ENCODE measurements at regions not wholly inside any gene's neighbourhood (a gene's known extent, or its start where the extent isn't known, plus 50 kb on each side); places are given as distances from the start of the nearest gene placed in this dataset.

DNA sequence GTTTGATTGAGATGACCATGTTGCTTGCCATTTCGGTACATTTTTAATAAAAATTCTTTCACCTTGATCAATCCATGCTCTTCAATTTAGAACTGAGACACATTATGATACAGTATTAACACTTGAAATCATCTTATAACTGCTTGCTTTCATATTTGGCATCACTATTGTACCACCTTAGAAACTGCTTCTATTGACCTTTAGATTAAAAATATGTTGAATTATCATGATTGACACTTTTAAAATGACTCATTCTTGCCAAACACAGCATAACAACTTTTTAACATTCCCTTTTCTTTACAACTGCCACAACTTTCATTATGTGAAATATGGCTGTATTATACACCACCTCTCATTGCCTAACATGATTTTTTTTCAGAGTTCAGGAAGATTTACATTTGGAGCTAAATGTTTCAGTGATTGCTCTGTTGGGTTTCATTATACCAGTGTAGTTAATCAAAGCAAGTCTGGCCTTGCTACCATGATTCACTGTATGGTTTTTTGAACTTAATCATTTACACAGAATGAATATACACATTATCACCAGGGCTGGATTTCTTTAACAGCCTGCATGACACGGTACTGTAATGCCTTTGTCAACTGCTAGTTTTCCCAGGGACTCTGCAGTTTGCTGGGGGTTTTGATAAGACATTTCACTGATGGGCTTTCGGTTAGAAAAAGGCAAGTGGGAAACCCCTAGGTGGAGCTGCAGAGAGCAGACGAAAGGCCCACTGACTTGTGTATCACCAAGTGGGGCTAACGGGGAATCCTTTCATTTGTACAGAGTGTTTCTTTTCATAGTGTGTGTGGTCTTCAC is 93.6 kb upstream of the TLE4 start:
- Histone ChIP-seq H3K9me3 (no peaks in the 10 kb centered on the region), H3K36me3 (no peaks in the 10 kb centered on the region), H3K4me3 (no peak overlapping the region), H3K27ac (no peak overlapping the region), H3K27me3 (no peaks in the 10 kb centered on the region), H3K4me1 (no peaks in the 10 kb centered on the region)
- ATAC-seq (no peak), DNase-seq (peak in 1 of 4 donors; percentile 11)
- intact Hi-C loops (cut with DNase I): no loop called here
- TF ChIP-seq, protein P1, sequence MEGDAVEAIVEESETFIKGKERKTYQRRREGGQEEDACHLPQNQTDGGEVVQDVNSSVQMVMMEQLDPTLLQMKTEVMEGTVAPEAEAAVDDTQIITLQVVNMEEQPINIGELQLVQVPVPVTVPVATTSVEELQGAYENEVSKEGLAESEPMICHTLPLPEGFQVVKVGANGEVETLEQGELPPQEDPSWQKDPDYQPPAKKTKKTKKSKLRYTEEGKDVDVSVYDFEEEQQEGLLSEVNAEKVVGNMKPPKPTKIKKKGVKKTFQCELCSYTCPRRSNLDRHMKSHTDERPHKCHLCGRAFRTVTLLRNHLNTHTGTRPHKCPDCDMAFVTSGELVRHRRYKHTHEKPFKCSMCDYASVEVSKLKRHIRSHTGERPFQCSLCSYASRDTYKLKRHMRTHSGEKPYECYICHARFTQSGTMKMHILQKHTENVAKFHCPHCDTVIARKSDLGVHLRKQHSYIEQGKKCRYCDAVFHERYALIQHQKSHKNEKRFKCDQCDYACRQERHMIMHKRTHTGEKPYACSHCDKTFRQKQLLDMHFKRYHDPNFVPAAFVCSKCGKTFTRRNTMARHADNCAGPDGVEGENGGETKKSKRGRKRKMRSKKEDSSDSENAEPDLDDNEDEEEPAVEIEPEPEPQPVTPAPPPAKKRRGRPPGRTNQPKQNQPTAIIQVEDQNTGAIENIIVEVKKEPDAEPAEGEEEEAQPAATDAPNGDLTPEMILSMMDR (IDR thresholded peaks at IDR 0.05): no peak

DNA sequence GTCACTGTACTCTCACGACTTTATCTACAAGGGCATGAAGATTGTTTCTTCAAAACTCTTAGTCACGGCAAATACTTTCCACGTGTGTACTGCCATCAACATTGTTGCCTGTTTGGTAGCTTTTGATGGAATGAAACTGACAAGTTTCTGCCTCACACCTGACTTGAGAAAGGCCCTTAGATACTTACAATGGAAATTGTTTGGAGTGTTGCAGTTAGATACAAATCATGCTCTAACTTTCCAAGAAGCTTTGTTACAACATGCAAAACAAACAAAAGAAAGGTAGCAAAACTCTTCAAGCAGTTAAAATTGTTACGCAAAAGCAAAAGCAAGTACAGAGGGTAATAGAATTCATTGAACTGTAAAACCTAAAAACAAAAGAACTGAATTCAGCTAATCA is 91.1 kb upstream of the TLE4 start:
- no peak overlapping the region for H3K4me3 ChIP-seq
- intact Hi-C loops (cut with DNase I): no loop called here
- TF ChIP-seq, protein P1 (IDR thresholded peaks at IDR 0.05): no peak
- H3K27ac ChIP-seq: no peak overlapping the region
- H3K36me3 ChIP-seq: no peaks in the 10 kb centered on the region
- H3K9me3 ChIP-seq: no peaks in the 10 kb centered on the region
- H3K4me1 ChIP-seq: no peaks in the 10 kb centered on the region
- DNase-seq (no peak), ATAC-seq (peak; percentile 47)
- no peaks in the 10 kb centered on the region for H3K27me3 ChIP-seq

DNA sequence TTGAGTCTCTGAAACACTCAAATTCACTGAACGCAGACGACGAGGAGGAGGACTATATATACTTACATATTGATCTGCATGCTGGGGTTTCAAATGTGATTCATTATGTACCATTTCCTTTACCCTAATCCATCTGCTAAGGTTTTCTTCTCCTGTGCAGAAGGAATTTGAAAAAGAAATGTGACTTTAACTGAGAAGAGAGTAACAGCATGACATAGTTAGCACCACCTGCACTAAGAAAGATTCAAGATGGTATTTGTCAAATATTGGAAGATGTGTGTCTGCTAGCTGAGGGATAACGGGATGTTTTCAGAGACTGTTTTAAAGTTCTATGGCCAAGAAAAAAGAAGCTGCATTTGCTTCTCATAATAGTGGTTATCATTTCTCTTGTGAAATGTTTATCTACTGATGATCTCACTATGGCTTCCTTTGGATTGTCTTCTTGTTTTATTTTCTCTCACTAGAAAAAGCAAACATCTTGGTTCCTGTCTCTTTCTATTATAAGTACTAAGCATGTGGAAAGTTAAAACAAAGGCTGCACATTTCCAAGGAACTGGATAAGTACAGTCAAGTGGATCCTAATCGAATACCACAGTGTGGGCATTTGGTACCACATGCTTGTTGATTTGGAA is 89.8 kb upstream of the TLE4 start:
- ATAC-seq (no peak), DNase-seq (no peak)
- TF ChIP-seq, protein P1 (IDR thresholded peaks at IDR 0.05): no peak
- H3K9me3 ChIP-seq: no peaks in the 10 kb centered on the region
- H3K36me3 ChIP-seq: no peaks in the 10 kb centered on the region
- no peak overlapping the region for H3K27ac ChIP-seq
- no peak overlapping the region for H3K4me3 ChIP-seq
- H3K4me1 ChIP-seq: no peaks in the 10 kb centered on the region
- H3K27me3 ChIP-seq: no peaks in the 10 kb centered on the region
- intact Hi-C loops (cut with DNase I): no loop called here

DNA sequence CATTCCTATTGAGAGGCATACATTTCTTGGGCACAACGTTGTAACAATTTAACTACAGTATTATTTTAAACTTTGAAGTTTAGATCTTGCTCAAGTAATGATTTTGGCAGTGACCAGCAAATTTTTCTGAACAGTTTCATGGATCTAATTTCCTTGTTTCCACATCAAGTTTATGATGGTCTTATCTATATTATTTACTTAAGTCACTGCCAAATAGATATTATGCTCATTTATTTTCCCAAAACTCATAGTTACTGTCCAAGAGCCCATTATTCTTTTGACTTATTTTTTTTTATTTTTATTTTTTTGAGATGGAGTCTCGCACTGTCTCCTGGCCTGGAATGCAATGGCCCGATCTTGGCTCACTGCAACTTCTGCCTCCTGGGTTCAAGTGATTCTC is 86.5 kb upstream of the TLE4 start:
- Histone ChIP-seq H3K9me3 (no peaks in the 10 kb centered on the region), H3K27me3 (no peaks in the 10 kb centered on the region), H3K4me1 (peaks cover 0 to 9% of the 10 kb centered on the region in 2 donors), H3K36me3 (no peaks in the 10 kb centered on the region), H3K27ac (no peak overlapping the region), H3K4me3 (no peak overlapping the region)
- intact Hi-C loops (cut with DNase I): no loop called here
- no peak for ATAC-seq
- TF ChIP-seq, protein P1 (IDR thresholded peaks at IDR 0.05): no peak
- DNase-seq: no peak

DNA sequence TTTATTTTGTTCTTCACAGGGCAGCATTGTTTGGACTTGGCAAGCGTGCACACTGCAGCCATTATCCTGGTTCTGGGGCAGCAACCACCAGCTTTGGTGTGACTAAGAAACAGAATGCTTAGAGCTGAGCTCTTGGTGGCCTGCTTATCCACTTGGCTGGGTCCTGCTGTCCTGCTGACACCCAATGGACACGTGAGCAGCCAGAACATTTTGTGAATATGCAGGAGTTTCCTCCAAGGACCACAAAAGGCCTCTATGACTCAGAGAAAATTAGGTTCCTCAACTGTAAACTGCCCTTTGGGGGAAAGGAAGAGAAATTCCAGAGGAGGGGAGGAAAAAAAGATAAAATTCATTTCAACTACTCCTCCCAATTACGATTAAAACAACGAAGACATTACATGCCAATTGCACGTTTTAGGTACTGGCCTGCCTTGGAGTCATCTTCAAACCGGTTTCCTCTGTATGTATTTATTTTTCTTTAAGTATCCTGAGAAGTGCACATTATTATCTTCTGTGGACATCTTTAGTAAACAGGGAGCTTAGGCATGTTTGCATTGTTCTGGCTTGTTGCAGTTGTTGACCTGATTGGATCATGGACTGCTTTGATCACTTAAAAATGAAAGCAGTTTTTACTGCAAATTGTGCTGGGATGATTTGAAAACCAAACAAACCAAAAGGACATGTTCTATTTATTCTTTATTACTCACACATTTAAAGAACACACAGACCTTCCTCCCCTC is 82.3 kb upstream of the TLE4 start:
- ATAC-seq (peak; percentile 14), DNase-seq (no peak)
- intact Hi-C loops (cut with DNase I): no loop called here
- TF ChIP-seq, protein P1 (IDR thresholded peaks at IDR 0.05): no peak
- H3K27me3 ChIP-seq: no peaks in the 10 kb centered on the region
- H3K4me1 ChIP-seq: peaks cover 0 to 9% of the 10 kb centered on the region in 2 donors
- H3K4me3 ChIP-seq: no peak overlapping the region
- no peak overlapping the region for H3K27ac ChIP-seq
- peaks cover 0 to 2% of the 10 kb centered on the region in 2 donors for H3K9me3 ChIP-seq
- H3K36me3 ChIP-seq: no peaks in the 10 kb centered on the region

Measured in left lung (tissue), 4 donors.